Osteoblast (primary cell): ENCODE measurements at regions not wholly inside any gene's neighbourhood (a gene's known extent, or its start where the extent isn't known, plus 50 kb on each side); places are given as distances from the start of the nearest gene placed in this dataset.

Experiments used
- DNase-seq: peaks from one replicate; pipeline ENCODE4 v3.0.0; 2011; ENCODE audit warnings: low spot score, mixed read lengths; ENCODE audit not compliant: insufficient read length; ENCODE audit errors: missing footprints
- H2AFZ ChIP-seq: 2 replicates; pipeline ENCODE4 v1.6.0; 2011; ENCODE audit warnings: mild to moderate bottlenecking, low read length
- H3K27ac ChIP-seq: 2 replicates; pipeline ENCODE4 v1.5.1; 2011; ENCODE audit warnings: mild to moderate bottlenecking, low read depth, low read length, moderate library complexity
- H3K27me3 ChIP-seq: 2 replicates; pipeline ENCODE4 v1.6.0; 2012; ENCODE audit warnings: mild to moderate bottlenecking, control low read depth, inconsistent platforms, low read length, moderate library complexity; ENCODE audit not compliant: insufficient read depth
- H3K36me3 ChIP-seq: 2 replicates; pipeline ENCODE4 v1.5.1; 2011; ENCODE audit warnings: mild to moderate bottlenecking, low read length, control low read depth, moderate library complexity; ENCODE audit not compliant: insufficient read depth
- H3K4me1 ChIP-seq: 2 replicates; pipeline ENCODE4 v1.5.1; 2011; ENCODE audit warnings: mild to moderate bottlenecking, low read length, control low read depth, moderate library complexity; ENCODE audit not compliant: insufficient read depth
- H3K4me2 ChIP-seq: 2 replicates; pipeline ENCODE4 v1.6.0; 2011; ENCODE audit warnings: mild to moderate bottlenecking, low read length; ENCODE audit not compliant: insufficient read depth
- H3K4me3 ChIP-seq: fragments of 200-600 bp; sonication (generic); 3 replicates; pipeline ENCODE4 v1.5.1; 2012; ENCODE audit warnings: mild to moderate bottlenecking, low read length, inconsistent platforms; ENCODE audit not compliant: insufficient read depth
- H3K79me2 ChIP-seq: 2 replicates; pipeline ENCODE4 v1.6.0; 2012; ENCODE audit warnings: mild to moderate bottlenecking, low read length, control low read depth, inconsistent platforms; ENCODE audit not compliant: insufficient read depth
- H3K9me3 ChIP-seq: 2 replicates; pipeline ENCODE4 v1.5.1; 2011; ENCODE audit warnings: low read depth, low read length, control low read depth
- H4K20me1 ChIP-seq: 2 replicates; pipeline ENCODE4 v1.6.0; 2012; ENCODE audit warnings: mild to moderate bottlenecking, low read length, control low read depth; ENCODE audit not compliant: insufficient read depth
- CTCF ChIP-seq: IDR thresholded peaks from 2 replicates; pipeline ENCODE4 v1.5.1; 2011; ENCODE audit warnings: mild to moderate bottlenecking, low read depth, low read length, moderate library complexity; ENCODE audit errors: extremely low read depth

- H3K4me2 ChIP-seq, result peak overlapping the region; percentile 65
- H3K27ac ChIP-seq, result peak overlapping the region; percentile 5
- no peaks in the 10 kb centered on the region for H3K79me2 ChIP-seq
- DNase-seq, result no peak
- TF ChIP-seq CTCF, result no peak
- H3K9me3 ChIP-seq, result no peaks in the 10 kb centered on the region
- H3K27me3 ChIP-seq, result no peaks in the 10 kb centered on the region
- H4K20me1 ChIP-seq, result no peaks in the 10 kb centered on the region
- H3K4me3 ChIP-seq, result peak overlapping the region; percentile 35
- H2AFZ ChIP-seq, result peak overlapping the region; percentile 19
- H3K4me1 ChIP-seq, result peaks cover 11% of the 10 kb centered on the region
- no peaks in the 10 kb centered on the region for H3K36me3 ChIP-seq
Observed at GRCh38 chr22:27150544-27150941, 493.2 kb downstream of the MIAT start.

GRCh38 chr22:27151407-27151806 is 494.0 kb downstream of the MIAT start:
- H3K79me2 ChIP-seq, result no peaks in the 10 kb centered on the region
- no peak overlapping the region for H2AFZ ChIP-seq
- H3K4me1 ChIP-seq, result peaks cover 11% of the 10 kb centered on the region
- H3K4me3 ChIP-seq, result no peak overlapping the region
- no peak overlapping the region for H3K4me2 ChIP-seq
- no peaks in the 10 kb centered on the region for H3K9me3 ChIP-seq
- no peaks in the 10 kb centered on the region for H4K20me1 ChIP-seq
- no peaks in the 10 kb centered on the region for H3K36me3 ChIP-seq
- DNase-seq, result no peak
- H3K27me3 ChIP-seq, result no peaks in the 10 kb centered on the region
- TF ChIP-seq CTCF, result no peak
- no peak overlapping the region for H3K27ac ChIP-seq

- H3K79me2 ChIP-seq, result no peaks in the 10 kb centered on the region
- no peak overlapping the region for H3K27ac ChIP-seq
- H3K4me1 ChIP-seq, result peaks cover 11% of the 10 kb centered on the region
- H3K4me2 ChIP-seq, result no peak overlapping the region
- H2AFZ ChIP-seq, result no peak overlapping the region
- no peak overlapping the region for H3K4me3 ChIP-seq
- no peaks in the 10 kb centered on the region for H4K20me1 ChIP-seq
- no peaks in the 10 kb centered on the region for H3K36me3 ChIP-seq
- H3K9me3 ChIP-seq, result no peaks in the 10 kb centered on the region
- no peak for TF ChIP-seq CTCF
- H3K27me3 ChIP-seq, result no peaks in the 10 kb centered on the region
- DNase-seq, result no peak
Observed at GRCh38 chr22:27152033-27152432, 494.6 kb downstream of the MIAT start.

GRCh38 chr22:27152883-27153282 is 495.5 kb downstream of the MIAT start:
- Histone ChIP-seq H4K20me1 (no peaks in the 10 kb centered on the region), H3K36me3 (no peaks in the 10 kb centered on the region), H3K4me1 (peaks cover 11% of the 10 kb centered on the region), H2AFZ (no peak overlapping the region), H3K4me3 (no peak overlapping the region), H3K27me3 (no peaks in the 10 kb centered on the region), H3K4me2 (no peak overlapping the region), H3K9me3 (no peaks in the 10 kb centered on the region), H3K27ac (no peak overlapping the region), H3K79me2 (no peaks in the 10 kb centered on the region)
- no peak for TF ChIP-seq CTCF
- no peak for DNase-seq
